T47D (cell line): ENCODE measurements at regions not wholly inside any gene's neighbourhood (a gene's known extent, or its start where the extent isn't known, plus 50 kb on each side); places are given as distances from the start of the nearest gene placed in this dataset.

Source experiments
- DNase-seq, 2 experiments: peaks; one replicate each; pipeline versions ENCODE4 v3.0.0 to v3.0.0-alpha.2; 2011 to 2012; ENCODE audit warnings: low read depth in 1 of 2, low spot score in 1 of 2
- JUND ChIP-seq: IDR thresholded peaks from 2 replicates; pipeline ENCODE4 v1.6.1; 2012; ENCODE audit warnings: low read depth
- in situ Hi-C: cut with HindIII; loops from 2 replicates; pipeline ENCODE4 v1.10.0; 2016; ENCODE audit warnings: low sequenced_read_pairs, low pct_unique_long_range_greater_than_20kb

DNA sequence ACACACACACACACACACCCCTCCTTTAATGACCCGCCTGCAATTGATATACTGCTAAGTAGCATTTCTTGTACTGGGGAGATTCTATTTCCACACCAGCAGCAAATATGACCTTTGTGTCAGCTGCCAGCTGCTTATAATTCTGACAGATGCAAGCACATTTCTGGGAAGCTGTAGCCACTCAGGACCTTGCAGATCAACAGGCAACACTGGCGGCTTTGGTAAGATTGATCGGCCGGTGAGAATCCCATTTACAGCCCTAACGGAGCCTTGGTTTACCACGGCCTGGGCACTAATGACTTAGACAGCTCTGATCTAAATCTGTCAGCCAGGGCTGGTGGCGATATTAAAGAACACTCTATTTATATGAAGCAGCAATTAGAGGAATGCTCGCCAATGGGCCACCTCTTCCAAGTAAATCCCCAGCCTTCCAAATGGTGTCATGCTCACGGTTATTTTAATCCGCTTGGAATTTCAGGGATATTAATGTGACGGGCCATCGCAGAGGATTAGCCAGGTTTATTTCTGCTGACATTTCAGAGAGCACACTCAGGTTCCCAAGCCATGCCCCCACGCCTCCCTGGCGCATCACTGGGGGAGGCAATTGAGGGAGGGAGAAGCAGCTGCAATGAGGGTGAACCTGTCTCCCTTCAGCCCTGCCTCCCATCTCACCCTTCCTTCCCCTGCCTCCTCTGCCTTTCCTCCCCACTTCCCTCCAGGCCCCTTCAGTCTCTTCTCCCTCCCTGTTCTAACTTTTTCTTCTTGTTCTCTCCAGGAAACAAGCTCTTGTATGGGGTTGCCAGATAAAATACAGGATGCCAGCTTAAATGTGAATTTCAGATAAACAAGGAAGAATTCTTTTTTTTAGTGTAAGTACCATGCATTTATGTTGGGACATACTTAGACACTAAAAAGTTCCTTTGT, 287.0 kb downstream of the TLE3 start:
- in situ Hi-C loops: no loop called here
- TF ChIP-seq JUND: no peak
- no peak for DNase-seq

DNA sequence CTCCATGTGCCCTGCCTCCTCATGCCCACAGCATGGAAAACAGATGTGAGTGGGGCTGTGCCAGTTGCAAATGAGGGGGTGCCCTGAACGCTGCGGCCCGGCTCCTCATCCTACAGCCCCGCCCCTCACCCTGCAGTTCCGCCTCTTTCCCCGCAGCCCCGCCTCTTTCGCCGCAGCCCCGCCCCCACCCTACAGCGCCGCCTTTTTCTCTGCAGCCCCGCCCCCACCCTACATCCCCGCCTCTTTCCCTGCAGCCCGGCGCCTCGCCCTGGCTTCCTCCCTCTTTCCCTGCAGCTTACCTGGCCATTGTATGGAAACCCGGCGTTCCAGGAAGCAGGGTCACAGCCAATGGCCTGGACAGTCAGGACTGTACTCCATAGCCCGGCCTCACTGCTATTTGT, 284.9 kb downstream of the TLE3 start:
- TF ChIP-seq JUND: no peak
- in situ Hi-C loops: no loop called here
- DNase-seq: peak; percentile 33 to 79

DNA sequence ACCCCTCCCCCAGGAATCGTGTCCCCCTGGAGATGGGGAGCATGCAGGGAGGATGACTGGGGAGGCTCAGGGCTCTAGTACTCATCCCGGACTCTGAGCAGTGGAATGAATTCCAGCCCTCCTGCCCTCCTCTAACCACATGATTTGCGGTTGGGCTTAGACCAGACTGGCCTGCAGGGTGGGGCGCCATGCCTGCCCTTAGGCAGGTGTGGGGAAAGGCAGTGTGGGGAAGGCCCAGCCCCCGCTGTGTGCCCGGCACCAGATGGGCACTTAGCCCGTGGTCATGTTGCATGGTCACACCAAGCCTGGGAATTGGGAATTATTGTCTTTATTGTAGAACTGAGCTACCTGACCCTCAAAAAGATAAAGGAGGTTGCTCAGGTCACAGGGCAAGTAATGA, 283.8 kb downstream of the TLE3 start:
- no peak for TF ChIP-seq JUND
- in situ Hi-C loops: no loop called here
- peak in 1 of 2 experiments; percentile 38 for DNase-seq

DNA sequence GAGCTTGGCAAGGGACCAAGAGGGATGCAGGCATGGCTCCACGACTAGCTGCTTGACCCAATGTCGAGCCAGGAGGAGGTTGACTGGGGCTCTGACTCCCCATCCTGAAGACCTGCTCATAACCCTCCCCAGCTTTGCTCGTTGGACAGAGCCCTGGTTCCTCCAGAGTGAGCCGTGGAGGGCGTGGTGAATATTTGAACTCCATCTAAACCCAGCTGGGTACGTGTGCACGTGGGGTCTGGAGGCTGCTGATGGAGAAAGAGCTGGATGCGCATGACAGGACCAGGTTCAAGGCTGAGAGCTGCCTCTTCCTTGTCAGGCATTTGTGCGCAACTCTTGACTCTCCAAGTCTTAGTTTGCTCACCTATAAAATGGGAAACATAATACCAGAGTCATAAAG, 282.8 kb downstream of the TLE3 start:
- no peak for TF ChIP-seq JUND
- in situ Hi-C loops: no loop called here
- no peak for DNase-seq

DNA sequence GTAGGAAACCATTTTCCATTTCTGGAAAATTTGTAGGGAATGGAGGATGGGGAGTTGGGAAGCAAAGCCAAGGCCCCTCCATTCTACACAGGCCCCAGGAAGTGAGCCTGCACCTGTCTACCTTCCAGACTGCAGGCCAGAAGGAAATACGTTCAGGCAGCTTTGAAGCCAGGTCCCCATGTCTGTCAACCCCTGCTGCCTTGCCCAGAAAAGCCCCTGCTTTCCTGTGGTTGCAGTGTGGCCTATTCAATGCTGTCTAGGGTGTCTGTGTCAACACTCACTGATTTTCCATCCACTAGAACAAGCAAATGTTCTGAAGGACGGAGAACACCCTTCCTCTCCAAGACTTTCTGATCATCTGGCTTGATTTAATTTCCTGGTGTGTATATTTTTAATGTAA, 281.9 kb downstream of the TLE3 start:
- DNase-seq: no peak
- in situ Hi-C loops: no loop called here
- TF ChIP-seq JUND: no peak

DNA sequence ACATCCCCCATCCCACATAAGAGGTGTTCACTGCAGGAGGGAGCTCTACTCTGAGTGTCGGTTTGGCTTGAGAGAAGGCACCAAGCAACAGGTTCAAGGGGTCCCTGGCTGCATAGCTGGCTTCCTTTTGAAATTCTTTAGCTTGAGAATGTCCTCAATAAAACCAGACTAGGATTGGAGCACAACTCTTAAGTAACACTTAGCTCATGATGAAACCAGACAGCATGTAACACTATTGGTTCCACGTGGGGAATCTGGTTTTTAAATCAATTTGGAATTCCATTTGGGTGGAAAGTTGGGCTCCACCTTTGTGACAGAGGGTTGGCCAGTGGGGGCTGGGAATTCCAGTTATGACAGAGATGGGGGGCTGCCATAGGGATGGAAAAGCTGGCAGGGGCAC, 281.2 kb downstream of the TLE3 start:
- in situ Hi-C loops: no loop called here
- TF ChIP-seq JUND: no peak
- no peak for DNase-seq

DNA sequence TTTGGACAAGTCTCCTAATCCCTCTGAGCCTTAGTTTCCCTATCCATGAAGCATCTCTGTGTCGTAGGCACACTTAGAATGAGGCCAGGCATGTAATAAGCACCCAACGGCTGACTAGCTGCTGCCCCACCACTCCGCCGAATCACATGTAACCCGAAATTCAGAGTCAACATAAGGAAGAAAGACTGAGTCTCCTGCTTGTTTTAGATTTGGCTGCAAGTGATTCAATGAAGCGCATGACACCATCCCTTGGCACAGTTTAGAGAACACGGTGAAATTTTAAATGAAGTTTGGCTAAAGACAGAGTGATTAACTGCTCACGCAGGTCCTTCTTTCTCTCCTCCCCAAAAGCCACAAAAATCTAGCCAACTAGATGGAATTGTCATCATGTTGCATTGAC, 279.2 kb downstream of the TLE3 start:
- no peak for DNase-seq
- in situ Hi-C loops: no loop called here
- TF ChIP-seq JUND: no peak

DNA sequence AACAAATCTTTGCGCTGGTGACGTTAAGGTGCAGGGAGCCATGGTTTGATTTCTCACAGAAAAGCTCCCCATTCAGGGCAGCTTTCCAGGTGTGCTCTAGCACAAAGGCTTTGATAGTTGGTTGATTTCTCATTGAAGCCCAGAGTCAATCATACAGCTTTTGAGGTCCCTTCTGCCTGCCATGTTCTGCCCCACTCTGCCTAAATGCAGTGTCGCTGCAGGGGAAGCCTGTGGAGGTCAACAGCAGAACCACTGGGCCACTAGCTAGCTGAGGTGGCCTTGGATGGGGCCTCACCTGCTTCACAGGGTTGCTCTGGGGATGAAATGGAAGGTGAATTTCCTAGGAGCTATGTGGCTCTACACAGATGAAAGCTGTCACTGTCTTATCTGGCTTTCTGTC, 278.3 kb downstream of the TLE3 start:
- in situ Hi-C loops: no loop called here
- no peak for TF ChIP-seq JUND
- DNase-seq: no peak

DNA sequence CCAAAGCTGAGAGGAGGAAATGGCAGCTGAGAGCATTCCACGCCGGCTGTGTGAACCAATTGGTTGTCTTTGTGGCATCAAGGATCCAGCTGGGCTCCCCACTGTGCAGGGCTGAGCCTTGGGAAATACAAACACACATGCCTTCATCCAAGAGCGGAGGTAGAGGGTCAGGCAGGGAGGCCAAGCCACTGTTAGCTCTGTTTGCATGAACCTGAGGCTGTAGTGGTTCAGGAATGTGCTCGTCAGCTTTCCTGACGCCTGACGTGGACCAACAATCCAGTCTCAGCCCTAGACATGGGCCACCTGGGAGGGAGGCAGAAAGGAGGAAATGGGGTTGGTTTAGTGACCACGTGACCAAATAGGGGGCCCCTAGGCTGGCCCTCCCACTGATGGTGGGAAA, 276.9 kb downstream of the TLE3 start:
- DNase-seq: peak in 1 of 2 experiments; percentile 61
- no peak for TF ChIP-seq JUND
- in situ Hi-C loops: no loop called here

DNA sequence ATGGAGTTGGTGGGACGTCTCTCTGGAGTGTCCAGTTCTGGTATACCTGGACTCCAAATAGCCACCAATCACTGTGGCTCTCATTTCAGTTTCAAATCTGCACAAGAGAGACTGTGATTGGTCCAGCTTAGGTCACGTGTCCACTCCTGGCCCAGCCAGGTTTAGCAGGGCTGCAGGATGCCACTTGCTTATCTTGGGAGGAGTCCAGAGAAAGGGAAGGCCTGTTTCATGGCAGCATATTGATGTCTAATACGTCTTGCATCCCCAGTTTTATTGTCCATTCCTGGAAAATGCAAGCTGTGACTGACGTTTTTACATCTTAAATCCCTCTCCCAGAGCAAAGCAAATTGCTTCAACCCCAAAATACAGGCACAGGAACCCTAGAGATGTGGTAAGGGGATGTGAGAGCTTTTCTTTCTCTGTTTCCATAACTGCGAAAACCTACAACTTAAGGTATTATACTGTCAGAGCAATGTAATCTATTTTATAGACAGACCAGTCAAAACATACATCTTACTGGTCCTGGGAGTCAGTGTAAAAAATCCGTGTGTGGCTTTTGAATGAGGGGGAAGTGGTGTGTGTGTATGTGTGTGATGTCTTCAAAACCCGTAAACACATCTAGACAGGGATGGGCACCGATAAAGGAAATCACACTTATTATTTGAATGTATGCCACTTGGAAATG, 274.4 kb downstream of the TLE3 start:
- TF ChIP-seq JUND: no peak
- peak in 1 of 2 experiments; percentile 65 for DNase-seq
- in situ Hi-C loops: no loop called here

DNA sequence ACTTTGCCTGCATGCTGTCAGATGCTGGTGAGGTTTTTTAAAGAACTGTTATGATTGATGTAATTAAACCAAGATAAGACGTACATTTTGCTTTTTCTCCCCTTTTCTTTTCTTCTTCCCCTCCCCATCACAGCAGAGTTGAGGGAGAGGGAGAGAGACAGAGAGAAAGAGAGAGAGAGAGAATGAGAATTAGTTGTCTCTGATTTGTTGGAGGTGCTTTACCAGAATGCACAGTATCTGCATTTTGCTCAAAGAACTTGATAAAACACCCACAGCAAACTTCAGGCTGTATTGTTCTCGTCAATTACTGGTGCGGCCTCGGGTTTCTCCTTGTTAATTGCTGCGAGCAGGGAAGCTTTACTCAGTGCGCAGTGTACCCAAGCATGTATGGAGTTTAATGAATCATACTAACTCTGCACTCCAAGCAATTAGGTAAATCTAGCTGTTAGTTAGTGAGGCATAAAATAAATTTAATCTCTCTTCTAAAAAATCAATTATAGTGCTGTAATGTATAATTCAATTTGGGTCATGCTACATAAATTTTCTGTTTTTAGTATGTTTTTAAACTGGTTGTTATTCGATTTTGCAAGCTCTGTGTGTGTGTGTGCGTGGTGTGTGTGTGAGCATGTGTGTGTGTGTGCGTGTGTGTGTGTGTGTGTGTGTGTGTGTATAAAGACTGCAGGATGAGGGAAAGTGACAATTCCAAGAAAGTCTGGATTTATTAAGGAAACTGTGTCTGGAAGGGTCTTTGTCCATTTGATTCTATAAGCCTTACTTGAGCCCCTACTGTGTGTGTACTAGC, 273.4 kb downstream of the TLE3 start:
- no peak for DNase-seq
- TF ChIP-seq JUND: no peak
- in situ Hi-C loops: no loop called here

DNA sequence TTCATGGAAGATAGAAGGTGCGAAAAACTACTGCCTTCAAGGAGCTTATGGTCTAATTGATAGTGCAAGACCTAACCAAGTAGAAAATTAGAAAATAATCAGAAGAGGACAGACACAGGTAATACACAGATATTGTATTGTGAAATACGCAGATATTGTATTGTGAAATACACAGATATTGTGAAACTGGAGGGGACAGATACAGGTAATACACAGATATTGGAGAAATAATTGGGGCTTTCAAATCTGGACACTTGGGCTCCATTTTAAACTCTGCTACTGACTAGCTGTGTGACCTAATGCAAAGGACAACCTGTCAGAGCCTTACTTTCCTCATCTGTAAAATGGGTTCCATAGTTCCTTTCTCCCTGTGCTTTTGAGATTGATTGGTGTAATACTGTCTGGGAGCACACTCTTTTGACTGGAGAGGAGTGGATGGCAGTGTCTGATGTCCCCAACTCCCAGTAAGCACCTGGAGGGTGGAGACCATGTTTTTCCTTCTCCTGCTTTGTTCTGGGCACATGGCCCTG, 272.8 kb downstream of the TLE3 start:
- TF ChIP-seq JUND: no peak

More for the DNA sequence above, 272.8 kb downstream of the TLE3 start:
- DNase-seq: no peak
- in situ Hi-C loops: no loop called here
